GM12892 (cell line): ENCODE measurements at regions not wholly inside any gene's neighbourhood (a gene's known extent, or its start where the extent isn't known, plus 50 kb on each side); places are given as distances from the start of the nearest gene placed in this dataset.

Experiments used
- POLR2A ChIP-seq: IDR thresholded peaks from 2 replicates; pipeline ENCODE4 v1.6.1; 2011; ENCODE audit warnings: low read depth, low read length, control low read depth
- POLR2AphosphoS5 ChIP-seq: IDR thresholded peaks from 2 replicates; pipeline ENCODE4 v1.6.1; 2011; ENCODE audit warnings: low read depth, low read length, control low read depth

DNA sequence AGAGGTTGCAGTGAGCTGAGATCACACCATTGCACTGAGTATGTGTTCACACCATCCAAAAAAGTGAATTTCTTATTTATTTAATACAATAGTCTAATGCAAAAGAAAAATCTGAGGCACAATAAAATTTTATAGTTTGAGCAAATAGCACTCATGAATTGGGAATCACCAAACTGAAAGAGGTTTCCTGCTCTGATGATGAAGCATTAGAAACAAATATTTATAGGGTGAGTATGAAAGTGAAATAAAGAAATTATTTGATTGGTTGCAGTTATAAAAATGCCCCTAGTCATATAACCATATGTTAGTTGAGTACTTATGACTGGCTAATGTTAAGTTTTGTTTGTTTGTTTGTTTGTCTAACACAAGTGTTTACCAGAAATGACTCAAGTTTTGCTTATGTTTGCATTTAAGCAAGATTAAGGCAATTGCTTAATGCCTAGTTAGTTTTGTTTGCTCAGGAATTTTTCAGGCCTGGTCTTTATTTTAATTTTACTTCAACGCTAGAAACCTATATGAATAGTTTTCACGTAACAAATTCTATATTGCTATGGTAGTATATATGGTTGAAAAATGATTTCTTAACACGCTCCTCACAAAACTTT, 151.5 kb upstream of the FAM83B start:
- no peak for TF ChIP-seq POLR2A
- TF ChIP-seq POLR2AphosphoS5, result no peak
